Skeletal muscle tissue (tissue), 3 donors: ENCODE measurements at regions not wholly inside any gene's neighbourhood (a gene's known extent, or its start where the extent isn't known, plus 50 kb on each side); places are given as distances from the start of the nearest gene placed in this dataset.
"Not testable (repeated sequence)": the region's sequence is repeated elsewhere in the genome, so short reads cannot be mapped to it uniquely, and the experiment has no call there.

Experiments
- H3K27ac ChIP-seq: one replicate; pipeline ENCODE4 v1.7.0; 2013; ENCODE audit warnings: mild to moderate bottlenecking, low read depth, low read length, inconsistent platforms
- H3K27me3 ChIP-seq, 3 donors: one replicate each; pipeline ENCODE4 v1.7.0; 2013; ENCODE audit warnings: low read length in 3 of 3; ENCODE audit not compliant: control insufficient read depth in 3 of 3, insufficient read depth in 3 of 3
- H3K36me3 ChIP-seq, 3 donors: one replicate each; pipeline ENCODE4 v1.7.0; 2013; ENCODE audit warnings: low read length in 3 of 3; ENCODE audit not compliant: control insufficient read depth in 3 of 3, insufficient read depth in 3 of 3
- H3K4me1 ChIP-seq, 3 donors: one replicate each; pipeline ENCODE4 v1.7.0; 2013; ENCODE audit warnings: low read length in 3 of 3, mild to moderate bottlenecking in 3 of 3; ENCODE audit not compliant: control insufficient read depth in 3 of 3, insufficient read depth in 3 of 3
- H3K4me3 ChIP-seq, 3 donors: one replicate each; pipeline ENCODE4 v1.7.0; 2013; ENCODE audit warnings: low read length in 3 of 3
- H3K9ac ChIP-seq, 3 donors: one replicate each; pipeline ENCODE4 v1.7.0; 2013; ENCODE audit warnings: low read length in 3 of 3, mild to moderate bottlenecking in 3 of 3, moderate library complexity in 2 of 3, low read depth in 1 of 3
- H3K9me3 ChIP-seq, 3 donors: one replicate each; pipeline ENCODE4 v1.7.0; 2013; ENCODE audit warnings: low read length in 3 of 3; ENCODE audit not compliant: control insufficient read depth in 3 of 3
- donor health status: Osteomylitis.

DNA sequence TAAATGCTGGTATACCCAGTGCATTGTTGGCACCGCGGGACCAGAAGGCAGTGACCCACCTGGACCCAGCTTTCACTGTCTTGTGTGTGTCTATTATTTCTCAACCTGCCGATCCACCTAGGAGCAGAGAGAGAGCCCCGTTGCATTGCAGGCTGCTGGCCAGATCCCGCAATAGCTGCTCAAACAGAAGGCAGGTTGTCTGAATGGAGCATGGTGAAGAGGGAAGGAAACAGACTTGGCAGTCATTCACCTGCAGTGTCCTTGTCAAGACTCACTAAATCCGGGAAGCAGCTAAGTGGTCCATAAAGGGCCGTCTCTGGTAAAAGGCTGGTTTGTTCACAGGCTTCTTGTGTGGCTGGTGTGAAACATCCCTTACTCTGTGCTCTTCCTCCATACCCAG is 552.6 kb upstream of the CDH5 start:
- not testable (repeated sequence) for H3K9me3 ChIP-seq, H3K4me3 ChIP-seq, H3K9ac ChIP-seq, H3K27ac ChIP-seq, H3K4me1 ChIP-seq, H3K36me3 ChIP-seq, H3K27me3 ChIP-seq

DNA sequence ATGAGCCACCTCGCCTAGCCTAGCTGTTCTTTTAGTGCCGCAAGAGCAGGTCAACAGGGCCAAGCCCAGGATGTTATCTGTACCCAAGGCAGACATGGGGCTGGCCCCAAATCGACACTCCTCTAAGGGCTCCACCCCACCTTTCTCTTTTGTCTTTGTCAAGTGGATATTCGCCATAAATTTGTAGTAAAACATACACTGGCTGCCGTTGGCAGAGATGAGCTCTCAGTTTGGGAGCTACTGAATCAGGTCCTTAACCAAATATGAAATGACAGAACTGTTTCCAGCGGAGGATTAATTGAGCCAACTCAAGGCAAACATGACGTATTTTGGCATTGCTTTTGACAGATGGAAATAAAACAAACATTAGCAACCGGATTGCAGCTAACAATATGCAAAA is 556.9 kb upstream of the CDH5 start:
- Histone ChIP-seq H3K4me1 (no peaks in the 10 kb centered on the region), H3K9ac (no peak overlapping the region), H3K4me3 (no peak overlapping the region), H3K27me3 (no peaks in the 10 kb centered on the region), H3K27ac (no peak overlapping the region), H3K9me3 (no peaks in the 10 kb centered on the region), H3K36me3 (no peaks in the 10 kb centered on the region)

DNA sequence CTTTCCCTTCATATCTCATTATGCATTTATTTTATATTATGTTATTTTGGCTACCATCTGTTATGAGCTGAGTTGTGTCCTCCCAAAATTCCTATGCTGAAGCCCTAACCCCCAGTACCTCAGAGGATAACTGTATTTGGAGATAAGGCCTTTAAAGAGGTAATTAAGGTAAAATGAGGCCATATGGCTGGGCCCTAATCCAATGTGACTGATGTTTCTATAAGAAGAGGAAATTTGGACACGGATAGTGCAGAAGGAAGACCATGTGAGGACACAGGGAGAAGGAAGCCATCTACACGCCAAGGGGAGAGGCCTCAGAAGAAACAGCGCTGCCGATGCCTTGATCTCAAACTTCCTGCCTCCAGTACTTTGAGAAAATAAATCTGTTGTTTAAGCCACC is 557.7 kb upstream of the CDH5 start:
- no peaks in the 10 kb centered on the region for H3K36me3 ChIP-seq
- H3K9ac ChIP-seq = no peak overlapping the region

DNA sequence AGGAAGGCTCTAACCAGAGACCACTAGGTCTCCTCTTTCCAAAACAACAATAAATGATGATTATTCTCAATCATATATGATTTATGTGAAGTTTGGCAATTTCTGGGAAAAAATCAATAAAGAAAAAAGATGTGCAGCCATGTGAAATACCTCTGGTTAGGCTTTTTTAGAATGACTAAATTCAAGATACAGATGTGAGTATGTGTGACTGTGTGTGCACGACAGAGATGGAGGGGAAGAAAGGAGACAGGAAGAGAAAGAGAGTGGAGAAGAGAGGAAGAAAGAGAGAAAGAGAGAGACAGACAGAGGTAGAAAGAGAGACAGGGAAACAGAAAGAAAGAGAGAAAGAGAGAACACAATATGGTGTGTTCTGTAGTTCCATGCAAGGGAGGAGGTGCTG is 558.6 kb upstream of the CDH5 start:
- Histone ChIP-seq H3K9me3 (no peaks in the 10 kb centered on the region), H3K27ac (no peak overlapping the region), H3K9ac (no peak overlapping the region)

More for the DNA sequence above, 557.7 kb upstream of the CDH5 start:
- Histone ChIP-seq H3K27ac (no peak overlapping the region), H3K27me3 (no peaks in the 10 kb centered on the region), H3K9me3 (no peaks in the 10 kb centered on the region), H3K4me1 (no peaks in the 10 kb centered on the region), H3K4me3 (no peak overlapping the region)

DNA sequence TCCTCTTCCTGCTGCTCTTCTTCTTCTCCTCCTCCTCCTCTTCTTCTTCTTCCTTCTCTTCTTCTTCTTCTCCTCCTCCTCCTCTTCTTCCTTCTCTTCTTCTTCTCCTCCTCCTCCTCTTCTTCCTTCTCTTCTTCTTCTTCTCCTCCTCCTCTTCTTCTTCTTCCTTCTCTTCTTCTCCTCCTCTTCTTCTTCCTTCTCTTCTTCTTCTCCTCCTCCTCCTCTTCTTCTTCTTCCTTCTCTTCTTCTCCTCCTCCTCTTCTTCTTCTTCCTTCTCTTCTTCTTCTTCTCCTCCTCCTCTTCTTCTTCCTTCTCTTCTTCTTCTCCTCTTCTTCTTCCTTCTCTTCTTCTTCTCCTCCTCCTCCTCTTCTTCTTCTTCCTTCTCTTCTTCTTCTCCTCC is 560.8 kb upstream of the CDH5 start:
- H3K36me3 ChIP-seq, H3K4me1 ChIP-seq, H3K4me3 ChIP-seq, H3K9me3 ChIP-seq, H3K9ac ChIP-seq, H3K27me3 ChIP-seq, H3K27ac ChIP-seq: not testable (repeated sequence)

More for the DNA sequence above, 558.6 kb upstream of the CDH5 start:
- no peak overlapping the region for H3K4me3 ChIP-seq
- H3K27me3 ChIP-seq = no peaks in the 10 kb centered on the region
- no peaks in the 10 kb centered on the region for H3K4me1 ChIP-seq
- no peaks in the 10 kb centered on the region for H3K36me3 ChIP-seq

DNA sequence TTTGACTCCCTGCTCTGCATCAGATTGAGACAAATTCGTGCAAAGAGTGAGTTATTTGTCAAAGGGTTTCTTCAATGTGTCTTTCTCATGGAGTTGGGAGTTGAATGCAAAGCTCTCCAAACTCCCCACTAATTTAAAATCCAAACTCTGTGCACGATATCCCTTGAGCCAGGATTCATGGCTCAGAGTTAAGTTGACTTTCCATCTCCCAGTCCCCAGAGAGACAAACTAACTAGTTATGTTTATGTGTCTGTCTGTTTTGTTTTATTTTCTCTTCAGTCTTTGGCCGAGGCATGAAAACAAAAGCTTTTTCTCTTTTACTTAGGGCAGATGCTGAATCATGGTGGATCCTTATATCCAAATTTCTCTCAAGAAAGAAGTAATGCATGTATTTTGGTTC is 570.0 kb upstream of the CDH5 start:
- Histone ChIP-seq H3K36me3 (no peaks in the 10 kb centered on the region), H3K27ac (no peak overlapping the region), H3K27me3 (peaks cover 0 to 2% (median 0%) of the 10 kb centered on the region in 3 donors), H3K9ac (no peak overlapping the region), H3K4me3 (no peak overlapping the region), H3K9me3 (no peaks in the 10 kb centered on the region), H3K4me1 (no peaks in the 10 kb centered on the region)

DNA sequence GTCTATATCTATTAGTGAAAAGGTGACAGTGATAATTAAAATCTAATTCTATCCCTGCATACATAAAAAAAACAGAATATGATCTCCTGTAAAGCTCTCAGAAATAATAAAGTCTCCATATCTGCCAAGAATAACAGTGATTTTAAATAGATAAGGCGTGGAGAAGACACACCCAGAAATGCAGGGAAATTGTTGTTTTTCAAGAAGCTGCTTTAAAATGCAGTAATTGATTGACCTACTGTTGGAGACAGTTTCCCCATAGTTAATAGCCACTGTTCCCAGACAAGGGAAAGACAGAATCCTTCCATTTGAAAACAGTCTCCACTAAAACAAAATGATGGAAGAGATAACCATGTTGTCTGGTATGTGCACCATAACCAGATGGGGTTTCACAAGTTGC is 571.5 kb upstream of the CDH5 start:
- H3K27me3 ChIP-seq = peaks cover 0 to 2% (median 0%) of the 10 kb centered on the region in 3 donors
- H3K9ac ChIP-seq = no peak overlapping the region
- no peak overlapping the region for H3K27ac ChIP-seq
- no peaks in the 10 kb centered on the region for H3K4me1 ChIP-seq
- no peaks in the 10 kb centered on the region for H3K9me3 ChIP-seq
- H3K36me3 ChIP-seq = no peaks in the 10 kb centered on the region
- H3K4me3 ChIP-seq = no peak overlapping the region

DNA sequence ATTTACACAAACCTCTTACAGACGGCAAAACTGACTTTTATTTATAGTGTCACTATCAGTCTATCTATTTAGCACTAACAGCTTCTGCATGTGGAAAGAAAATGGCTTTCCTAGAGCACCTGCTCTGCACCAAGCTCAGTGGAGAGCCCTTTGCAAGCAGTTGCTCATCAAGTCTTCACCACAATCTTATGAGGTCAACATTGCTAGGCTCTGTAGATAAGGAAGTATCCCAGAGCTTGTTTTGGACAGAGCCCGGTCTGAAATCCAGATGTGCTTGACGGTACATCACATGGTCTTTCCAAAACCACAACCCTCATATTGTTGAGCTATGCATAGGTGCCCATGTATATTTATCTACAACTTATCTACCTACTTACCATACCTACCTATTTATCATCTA is 572.7 kb upstream of the CDH5 start:
- Histone ChIP-seq H3K36me3 (no peaks in the 10 kb centered on the region), H3K4me3 (no peak overlapping the region), H3K4me1 (no peaks in the 10 kb centered on the region), H3K27me3 (peaks cover 0 to 2% (median 0%) of the 10 kb centered on the region in 3 donors), H3K9ac (no peak overlapping the region), H3K27ac (no peak overlapping the region), H3K9me3 (no peaks in the 10 kb centered on the region)

DNA sequence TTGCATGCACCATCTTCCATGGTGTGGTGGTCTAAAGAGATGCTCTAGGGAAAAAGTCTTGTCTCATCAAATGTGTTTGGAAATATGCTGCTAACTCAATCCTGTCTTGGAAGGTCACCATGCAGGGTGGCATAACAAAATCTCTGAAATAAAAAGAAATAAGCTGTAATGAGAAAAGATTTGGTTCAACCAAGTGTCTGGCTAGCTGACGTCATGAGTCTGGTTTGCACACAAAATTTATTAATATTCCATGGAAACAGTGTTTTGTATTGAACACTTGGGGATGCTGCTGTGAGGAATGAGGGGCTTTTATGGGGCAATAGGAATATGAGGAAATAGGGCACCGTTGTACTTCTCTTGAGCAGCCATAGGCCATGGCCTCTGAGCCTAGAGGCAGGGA is 575.7 kb upstream of the CDH5 start:
- Histone ChIP-seq H3K27ac (no peak overlapping the region), H3K36me3 (no peaks in the 10 kb centered on the region), H3K9me3 (no peaks in the 10 kb centered on the region), H3K4me3 (no peak overlapping the region), H3K9ac (no peak overlapping the region), H3K4me1 (no peaks in the 10 kb centered on the region), H3K27me3 (no peaks in the 10 kb centered on the region)

DNA sequence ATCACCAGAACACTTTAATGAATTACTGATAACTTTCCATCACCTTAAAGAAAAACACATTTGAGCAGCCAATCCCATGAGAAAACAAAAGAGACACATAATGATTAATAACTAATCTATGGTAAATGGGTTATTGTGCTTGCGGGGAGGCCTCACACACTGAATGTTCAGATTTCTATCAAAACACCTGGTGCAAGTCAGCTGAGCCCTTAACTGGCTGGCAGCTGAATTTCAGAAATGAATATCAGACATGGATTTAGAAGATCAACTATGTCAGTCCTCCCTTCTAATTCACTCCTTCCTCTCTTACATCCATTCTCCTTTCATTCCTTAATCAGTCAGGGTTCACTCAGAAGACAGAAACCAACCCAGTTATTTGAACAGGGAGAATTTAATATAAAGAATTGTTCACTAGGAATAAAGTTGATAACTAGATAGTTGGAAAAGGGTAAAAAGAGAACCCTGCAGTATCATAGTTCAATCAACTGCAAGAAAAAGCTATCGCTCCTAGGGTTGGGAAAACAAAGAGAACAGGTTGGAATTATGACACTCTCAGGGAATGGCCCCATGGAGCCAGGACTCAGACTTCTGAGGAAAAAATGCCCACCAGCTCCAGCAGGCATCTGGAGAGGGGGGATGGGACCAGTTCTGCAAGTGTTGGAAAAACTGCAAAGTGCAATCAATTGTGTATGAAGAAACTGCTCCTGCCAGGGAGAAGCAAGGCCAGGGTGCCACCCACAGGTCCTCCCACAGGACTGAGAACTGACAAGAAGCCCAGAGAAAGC is 577.1 kb upstream of the CDH5 start:
- Histone ChIP-seq H3K36me3 (no peaks in the 10 kb centered on the region), H3K9ac (no peak overlapping the region), H3K4me3 (no peak overlapping the region), H3K9me3 (no peaks in the 10 kb centered on the region), H3K27me3 (peaks cover 0 to 2% (median 0%) of the 10 kb centered on the region in 3 donors), H3K4me1 (peaks cover 0 to under 1% (median 0%) of the 10 kb centered on the region in 3 donors), H3K27ac (no peak overlapping the region)
